Ovary (tissue), 7 donors: ENCODE measurements at regions not wholly inside any gene's neighbourhood (a gene's known extent, or its start where the extent isn't known, plus 50 kb on each side); places are given as distances from the start of the nearest gene placed in this dataset.

Source experiments
- DNase-seq, 5 donors: peaks; one replicate each; pipeline ENCODE4 v3.0.0-alpha.2; 2019 to 2020
- H3K27ac ChIP-seq, 2 donors: fragments of 200-600 bp; one replicate each; pipeline versions ENCODE4 v1.5.1 to v1.8.0; 2019 to 2022
- H3K27me3 ChIP-seq: fragments of 200-600 bp; one replicate; pipeline ENCODE4 v1.8.0; 2022
- H3K36me3 ChIP-seq: fragments of 200-600 bp; sonication (generic); one replicate; pipeline ENCODE4 v1.5.1; 2019
- H3K4me1 ChIP-seq: one replicate; pipeline ENCODE4 v1.8.1; 2013; ENCODE audit warnings: mild to moderate bottlenecking, moderate library complexity; ENCODE audit not compliant: insufficient read depth
- H3K4me3 ChIP-seq: fragments of 200-600 bp; sonication (generic); one replicate; pipeline ENCODE4 v1.5.1; 2017
- H3K9me3 ChIP-seq, 2 donors: fragments of 200-600 bp in 1 of 2; sonication (generic) in 1 of 2; one replicate each; pipeline versions ENCODE4 v1.5.1 to v1.8.1; 2013 to 2019; ENCODE audit warnings: mild to moderate bottlenecking in 1 of 2, moderate library complexity in 1 of 2
- CTCF ChIP-seq, 3 donors: fragments of 450-650 bp in 2 of 3; fragments of 200-600 bp in 1 of 3; IDR thresholded peaks; one replicate each; pipeline versions ENCODE4 v1.5.1 to v1.8.0; 2016 to 2022; ENCODE audit warnings: antibody characterized with exemption in 3 of 3, mild to moderate bottlenecking in 1 of 3
- EP300 ChIP-seq: sonication (generic); formaldehyde crosslinking; IDR thresholded peaks from one replicate; pipeline ENCODE4 v1.6.1; 2017; ENCODE audit warnings: antibody characterized with exemption
- POLR2A ChIP-seq: fragments of 450-650 bp; IDR thresholded peaks from one replicate; pipeline ENCODE4 v1.6.1; 2017; ENCODE audit warnings: antibody characterized with exemption, mild to moderate bottlenecking, moderate library complexity
- WGBS, 3 donors: extraction: QIAGEN DNeasy Blood & Tissue Kit in 1 of 3; methylation state at CpG; one replicate each; pipeline versions ENCODE4 v1.1.5 to v1.1.7; 2013 to 2017; 5-methylcytosine and 5-hydroxymethylcytosine counted together
- intact Hi-C, 4 donors: fragments of 100-400 bp; cut with DNase I; formaldehyde crosslinking; loops; one replicate each; pipeline versions ENCODE4 v1.11.0 to v1.15.1; 2022 to 2023
- donor health status: DM: no; HTN: no; CAD: no; lungs with moderate emphysema.
- donor health status: DM: no; HTN: no; CAD: no.
- donor health status: Bipolar disorder and iron deficiency.
- donor health status: DM: no; HTN: no; CAD: no.
- donor health status: DM: yes; HTN: yes; CAD: no.

GRCh38 chr5:168163966-168164365 is 127.5 kb upstream of the WWC1 start:
- Histone ChIP-seq H3K27me3 (no peaks in the 10 kb centered on the region), H3K36me3 (no peaks in the 10 kb centered on the region), H3K27ac (no peak overlapping the region), H3K9me3 (no peaks in the 10 kb centered on the region), H3K4me3 (no peak overlapping the region), H3K4me1 (no peaks in the 10 kb centered on the region)
- TF ChIP-seq CTCF (IDR thresholded peaks at IDR 0.05) (no peak), EP300 (no peak), POLR2A (no peak)
- 94 to 98% (median 97%) methylated on average over 3 of the region's 3 CpGs for WGBS, 3 donors
- DNase-seq, result no peak
- intact Hi-C loops, result no loop called here

- Histone ChIP-seq H3K27ac (no peak overlapping the region), H3K36me3 (no peaks in the 10 kb centered on the region), H3K9me3 (no peaks in the 10 kb centered on the region), H3K4me3 (no peak overlapping the region), H3K4me1 (no peaks in the 10 kb centered on the region), H3K27me3 (no peaks in the 10 kb centered on the region)
- 23 to 37% (median 33%) methylated on average over 9 of the region's 9 CpGs for WGBS, 3 donors
- no peak for DNase-seq
- intact Hi-C loops, result no loop called here
- TF ChIP-seq CTCF (IDR thresholded peaks at IDR 0.05) (no peak), POLR2A (no peak), EP300 (no peak)
These were observed 126.1 kb upstream of the WWC1 start for GRCh38 chr5:168165221-168165914.

- 7 to 38% (median 18%) methylated on average over 5 of the region's 5 CpGs for WGBS, 3 donors
- TF ChIP-seq POLR2A, result no peak
- no peak for TF ChIP-seq CTCF (IDR thresholded peaks at IDR 0.05)
- TF ChIP-seq EP300, result no peak
- intact Hi-C loops, result no loop called here
- H3K27me3 ChIP-seq, result no peaks in the 10 kb centered on the region
- no peaks in the 10 kb centered on the region for H3K36me3 ChIP-seq
- H3K4me1 ChIP-seq, result no peaks in the 10 kb centered on the region
- no peak overlapping the region for H3K4me3 ChIP-seq
- no peaks in the 10 kb centered on the region for H3K9me3 ChIP-seq
- H3K27ac ChIP-seq, result no peak overlapping the region
- no peak for DNase-seq
These were observed 125.5 kb upstream of the WWC1 start for GRCh38 chr5:168165977-168166376.

GRCh38 chr5:168167338-168167737 is 124.1 kb upstream of the WWC1 start:
- no peak overlapping the region for H3K27ac ChIP-seq
- no peak overlapping the region for H3K4me3 ChIP-seq
- 79 to 88% (median 85%) methylated on average over 7 of the region's 7 CpGs for WGBS, 3 donors
- DNase-seq, result no peak
- intact Hi-C loops, result no loop called here
- TF ChIP-seq CTCF (IDR thresholded peaks at IDR 0.05), result no peak
- no peak for TF ChIP-seq EP300
- no peak for TF ChIP-seq POLR2A
- no peaks in the 10 kb centered on the region for H3K4me1 ChIP-seq
- no peaks in the 10 kb centered on the region for H3K27me3 ChIP-seq
- H3K36me3 ChIP-seq, result no peaks in the 10 kb centered on the region
- no peaks in the 10 kb centered on the region for H3K9me3 ChIP-seq
